GM12878 (cell line): ENCODE measurements at regions not wholly inside any gene's neighbourhood (a gene's known extent, or its start where the extent isn't known, plus 50 kb on each side); places are given as distances from the start of the nearest gene placed in this dataset.

ENCODE experiments used
- ATF3 ChIP-seq: IDR thresholded peaks from 2 replicates; pipeline ENCODE4 v1.6.1; 2011; ENCODE audit warnings: low read depth, mild to moderate bottlenecking, low read length, moderate library complexity, borderline replicate concordance; ENCODE audit errors: extremely low read depth
- BMI1 ChIP-seq: fragments of 450-650 bp; IDR thresholded peaks from 2 replicates; pipeline ENCODE4 v1.6.1; 2016; ENCODE audit warnings: mild to moderate bottlenecking, moderate library complexity, borderline replicate concordance
- GABPA ChIP-seq: IDR thresholded peaks from 2 replicates; pipeline ENCODE4 v1.6.1; 2014; ENCODE audit warnings: antibody characterized with exemption, low read depth, mild to moderate bottlenecking, inconsistent platforms
- HCFC1 ChIP-seq: fragments of 150-350 bp; IDR thresholded peaks from 2 replicates; pipeline ENCODE4 v1.6.1; 2014; ENCODE audit warnings: low read length
- IRF5 ChIP-seq: fragments of 450-650 bp; IDR thresholded peaks from 2 replicates; pipeline ENCODE4 v1.6.1; 2017; ENCODE audit warnings: borderline replicate concordance
- MYC ChIP-seq: IDR thresholded peaks from 2 replicates; pipeline ENCODE4 v1.6.1; 2011; ENCODE audit warnings: mild to moderate bottlenecking, low read length, moderate library complexity, inconsistent platforms; ENCODE audit not compliant: insufficient read depth, insufficient replicate concordance, insufficient read length, severe bottlenecking
- POLR2A ChIP-seq: IDR thresholded peaks from 2 replicates; pipeline ENCODE4 v1.6.1; 2011; ENCODE audit warnings: low read depth, mild to moderate bottlenecking, low read length
- POLR2AphosphoS5 ChIP-seq: IDR thresholded peaks from 2 replicates; pipeline ENCODE4 v1.6.1; 2011; ENCODE audit warnings: mild to moderate bottlenecking, low read length, inconsistent platforms
- RAD21 ChIP-seq: IDR thresholded peaks from 2 replicates; pipeline ENCODE4 v1.6.1; 2011; ENCODE audit warnings: mild to moderate bottlenecking, low read depth, low read length, moderate library complexity; ENCODE audit not compliant: insufficient read depth
- RBBP5 ChIP-seq: fragments of 200-600 bp; sonication (generic); conservative IDR thresholded peaks from 2 replicates; pipeline ENCODE4 v1.6.1; 2016
- REST ChIP-seq: IDR thresholded peaks from 2 replicates; pipeline ENCODE4 v1.6.1; 2012; ENCODE audit warnings: mild to moderate bottlenecking, low read depth, low read length
- TF ChIP-seq, protein P1 (sequence below), 3 experiments: IDR thresholded peaks in 2 of 3; conservative IDR thresholded peaks in 1 of 3; 2 replicates each; pipeline ENCODE4 v1.5.1; 2011; ENCODE audit warnings: low read depth in 3 of 3, low read length in 3 of 3, mild to moderate bottlenecking in 3 of 3, control low read depth in 2 of 3, moderate library complexity in 2 of 3, inconsistent platforms in 1 of 3, mixed read lengths in 1 of 3; ENCODE audit not compliant: control insufficient read depth in 2 of 3, insufficient read depth in 1 of 3; ENCODE audit errors: extremely low read depth in 1 of 3

DNA sequence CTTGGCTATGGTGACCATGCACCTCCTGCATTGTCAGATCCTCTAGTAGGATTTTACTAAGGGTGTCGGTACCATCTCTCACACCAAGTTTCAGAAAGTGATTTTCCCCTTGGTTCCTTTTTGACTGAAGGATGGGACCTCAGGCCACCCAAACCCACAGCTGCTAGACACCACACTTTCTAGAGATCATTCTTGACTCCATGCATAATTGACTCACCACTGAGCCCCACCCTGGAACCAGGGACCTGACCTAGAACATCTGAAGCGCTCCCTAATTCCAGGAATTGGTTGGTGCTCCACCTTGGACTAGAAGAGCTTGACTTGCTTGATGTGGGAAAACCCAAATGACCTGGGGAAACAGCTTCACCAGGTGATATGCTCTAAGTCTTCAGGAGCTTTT, 206.8 kb upstream of the EGLN3 start:
- TF ChIP-seq HCFC1 (no peak), POLR2A (no peak), ATF3 (no peak), IRF5 (no peak), BMI1 (no peak), REST (no peak), RAD21 (no peak), MYC (no peak), POLR2AphosphoS5 (no peak), GABPA (no peak), RBBP5 (no peak)
- TF ChIP-seq, protein P1, sequence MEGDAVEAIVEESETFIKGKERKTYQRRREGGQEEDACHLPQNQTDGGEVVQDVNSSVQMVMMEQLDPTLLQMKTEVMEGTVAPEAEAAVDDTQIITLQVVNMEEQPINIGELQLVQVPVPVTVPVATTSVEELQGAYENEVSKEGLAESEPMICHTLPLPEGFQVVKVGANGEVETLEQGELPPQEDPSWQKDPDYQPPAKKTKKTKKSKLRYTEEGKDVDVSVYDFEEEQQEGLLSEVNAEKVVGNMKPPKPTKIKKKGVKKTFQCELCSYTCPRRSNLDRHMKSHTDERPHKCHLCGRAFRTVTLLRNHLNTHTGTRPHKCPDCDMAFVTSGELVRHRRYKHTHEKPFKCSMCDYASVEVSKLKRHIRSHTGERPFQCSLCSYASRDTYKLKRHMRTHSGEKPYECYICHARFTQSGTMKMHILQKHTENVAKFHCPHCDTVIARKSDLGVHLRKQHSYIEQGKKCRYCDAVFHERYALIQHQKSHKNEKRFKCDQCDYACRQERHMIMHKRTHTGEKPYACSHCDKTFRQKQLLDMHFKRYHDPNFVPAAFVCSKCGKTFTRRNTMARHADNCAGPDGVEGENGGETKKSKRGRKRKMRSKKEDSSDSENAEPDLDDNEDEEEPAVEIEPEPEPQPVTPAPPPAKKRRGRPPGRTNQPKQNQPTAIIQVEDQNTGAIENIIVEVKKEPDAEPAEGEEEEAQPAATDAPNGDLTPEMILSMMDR (IDR thresholded peaks at IDR 0.05 in 2 of 3, conservative IDR thresholded peaks at IDR 0.05 in 1 of 3; ENCODE audit: control insufficient read depth in 2 of 3, extremely low read depth in 1 of 3, insufficient read depth in 1 of 3, low read depth in 3 of 3, low read length in 3 of 3) = no peak
